Epithelial cell of esophagus (primary cell): ENCODE measurements at regions not wholly inside any gene's neighbourhood (a gene's known extent, or its start where the extent isn't known, plus 50 kb on each side); places are given as distances from the start of the nearest gene placed in this dataset.

Experiments used
- DNase-seq: peaks from one replicate; pipeline ENCODE4 v3.0.0; 2010; ENCODE audit warnings: low read depth
- H3K4me3 ChIP-seq: 2 replicates; pipeline ENCODE4 v1.5.1; 2011; ENCODE audit warnings: mild to moderate bottlenecking, low read length, control low read depth
- CTCF ChIP-seq: IDR thresholded peaks from 2 replicates; pipeline ENCODE4 v1.5.1; 2011; ENCODE audit warnings: low read depth, mild to moderate bottlenecking, low read length, control low read depth, inconsistent platforms; ENCODE audit not compliant: insufficient read depth; ENCODE audit errors: missing control alignments

DNA sequence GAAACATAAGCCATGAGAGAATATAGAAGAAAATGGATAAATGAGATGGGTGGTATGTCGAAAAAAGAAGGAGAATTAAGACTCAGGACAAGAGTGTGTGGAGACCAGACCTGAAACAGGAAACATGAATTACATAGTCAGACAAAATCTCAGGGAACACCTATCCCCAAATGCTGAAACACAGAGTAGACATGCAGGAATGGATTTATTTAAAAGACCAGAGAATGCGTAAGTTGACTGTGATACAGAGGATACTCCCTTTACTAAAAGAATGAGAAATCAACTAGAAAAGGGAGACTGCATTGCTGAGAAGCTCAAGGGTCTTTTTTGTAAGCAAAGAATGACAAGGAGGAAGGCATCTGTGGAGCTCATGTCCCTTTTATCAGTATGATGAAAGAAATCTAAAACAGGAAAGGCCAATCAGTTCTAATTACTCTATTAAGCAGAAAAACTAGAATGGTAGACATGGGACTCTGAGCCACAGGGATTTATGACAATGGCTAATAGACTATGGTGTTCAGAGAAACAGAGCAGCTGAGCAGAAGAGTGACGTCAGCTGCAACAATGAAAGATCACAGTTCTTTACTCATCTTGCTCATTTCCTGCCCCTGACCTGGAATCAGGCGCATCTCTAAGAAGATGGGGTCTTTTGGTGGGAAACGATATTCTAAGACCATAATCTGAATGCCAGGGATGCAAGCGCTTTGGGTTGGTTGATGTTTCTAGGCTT, 138.9 kb upstream of the DHRS4 start:
- no peak for TF ChIP-seq CTCF
- no peak for DNase-seq
- H3K4me3 ChIP-seq, result no peak overlapping the region

DNA sequence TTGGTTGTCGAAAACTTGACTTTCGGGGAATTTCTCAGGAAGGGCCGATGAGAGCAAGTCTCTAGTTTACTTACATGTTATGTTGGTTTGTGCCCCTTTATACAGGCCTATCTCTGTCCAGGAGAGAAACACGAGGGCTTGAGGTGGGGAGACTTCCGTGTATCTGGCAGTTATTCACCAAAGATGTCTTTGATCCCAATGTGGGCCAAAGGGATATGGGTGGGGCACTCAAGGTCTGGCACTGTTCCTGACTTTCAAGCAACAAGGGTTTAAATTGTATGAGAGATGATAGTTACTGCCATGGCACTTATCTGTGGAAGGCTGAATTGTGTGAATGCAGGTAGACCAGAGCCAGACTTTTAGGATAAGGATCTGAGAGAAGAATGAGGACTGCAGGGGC, 137.2 kb upstream of the DHRS4 start:
- no peak for DNase-seq
- no peak overlapping the region for H3K4me3 ChIP-seq
- TF ChIP-seq CTCF, result no peak

DNA sequence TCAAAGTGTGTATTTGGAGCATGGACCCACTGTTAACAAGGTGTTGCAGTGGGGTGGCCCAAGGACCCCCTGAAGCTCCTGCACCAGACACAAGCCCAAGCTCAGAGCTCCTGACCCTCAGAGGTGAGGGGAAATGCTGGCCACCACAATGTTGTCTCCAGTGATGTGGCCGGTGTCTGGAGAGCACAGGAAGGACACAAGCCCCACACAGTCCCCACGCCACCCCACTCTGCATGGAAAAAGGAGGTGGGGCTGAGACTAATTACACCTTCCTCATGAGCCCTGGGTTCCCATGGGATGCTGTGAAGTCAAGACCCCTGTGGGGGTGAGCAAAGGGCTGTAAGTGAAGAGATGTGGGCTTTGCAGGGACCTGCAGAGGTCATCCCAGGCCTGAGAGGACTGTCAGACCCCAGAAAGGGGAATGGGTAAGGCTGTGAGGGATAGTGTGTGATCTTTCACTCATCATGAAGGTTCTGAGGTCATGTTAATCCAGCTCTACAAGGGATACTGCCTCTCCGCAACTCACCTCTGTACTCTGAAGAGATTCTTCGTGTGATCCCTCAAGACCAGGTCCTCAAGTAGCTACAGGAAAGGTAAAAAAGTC, 136.3 kb upstream of the DHRS4 start:
- no peak overlapping the region for H3K4me3 ChIP-seq
- no peak for TF ChIP-seq CTCF
- DNase-seq, result no peak

GRCh38 chr14:23827100-23827892, 126.3 kb upstream of the DHRS4 start:
- H3K4me3 ChIP-seq, result no peak overlapping the region
- no peak for TF ChIP-seq CTCF
- no peak for DNase-seq

DNA sequence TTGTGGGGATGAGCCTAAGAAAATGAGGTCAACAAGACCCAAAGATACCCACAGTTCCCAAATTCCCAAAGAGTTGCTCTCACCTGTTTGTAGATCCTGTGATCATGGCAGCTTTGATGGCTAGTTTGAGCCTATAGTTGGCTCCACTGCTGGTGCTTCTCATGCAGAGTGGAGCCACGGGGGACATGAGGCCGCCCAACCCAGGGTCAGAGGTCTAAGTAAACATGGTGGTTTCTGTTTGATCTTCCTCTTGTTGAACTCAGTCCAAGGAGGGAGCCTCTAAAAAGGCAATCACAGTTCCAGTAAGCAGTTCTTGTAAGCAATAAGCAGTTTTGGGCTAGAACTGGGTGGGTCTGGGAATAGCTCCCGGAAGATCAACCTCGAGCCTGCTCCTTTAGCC, 125.6 kb upstream of the DHRS4 start:
- no peak overlapping the region for H3K4me3 ChIP-seq
- no peak for TF ChIP-seq CTCF
- DNase-seq, result no peak

- no peak for DNase-seq
- TF ChIP-seq CTCF, result no peak
- H3K4me3 ChIP-seq, result no peak overlapping the region
Observed at GRCh38 chr14:23828616-23829015, 125.0 kb upstream of the DHRS4 start.
